ENCODE measurements at regions not wholly inside any gene's neighbourhood (a gene's known extent, or its start where the extent isn't known, plus 50 kb on each side); places are given as distances from the start of the nearest gene placed in this dataset.

DNA sequence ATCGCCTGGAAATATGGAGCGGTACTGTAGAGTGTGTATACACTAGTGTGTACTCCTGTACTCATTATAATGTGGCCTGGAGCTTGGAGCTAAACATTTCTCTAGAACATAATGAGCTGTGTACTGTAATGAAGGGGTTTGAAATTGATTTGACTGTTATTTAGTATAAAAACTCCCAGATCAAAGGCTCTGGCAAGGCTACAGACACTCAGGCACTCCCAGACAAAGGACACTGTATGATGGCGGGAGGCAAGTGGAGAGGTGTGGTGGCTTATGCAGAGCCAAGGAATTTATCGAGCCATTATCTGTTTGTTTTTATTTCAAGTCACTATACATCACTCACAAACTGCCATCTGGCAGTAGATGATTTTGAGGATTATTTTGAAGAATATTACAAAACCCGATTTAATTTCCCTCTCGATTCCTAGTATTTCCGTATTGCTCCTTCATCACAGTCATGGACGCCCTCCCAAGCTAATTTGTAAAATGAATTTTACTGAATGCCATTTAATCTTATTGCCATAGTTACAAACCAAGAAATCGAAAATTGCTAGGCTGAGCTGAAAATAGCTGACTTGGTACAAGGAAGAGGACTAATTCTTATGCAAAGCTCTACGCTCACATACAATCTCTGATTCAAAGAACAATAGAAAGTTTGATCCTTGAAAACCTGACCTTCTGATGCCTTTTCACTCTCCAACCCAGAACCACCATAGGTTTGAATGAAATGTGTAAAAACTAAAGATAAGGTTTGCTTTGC is 240.2 kb upstream of the SEMA6A start:
- H4K20me1 ChIP-seq (ENCODE audit: control insufficient read depth, insufficient read depth, low read depth, low read length), result no peaks in the 10 kb centered on the region
- H3K9me2 ChIP-seq (replicated peaks; ENCODE audit: control insufficient read depth, low read length), result no peaks in the 10 kb centered on the region
- H3K4me1 ChIP-seq (ENCODE audit: control insufficient read depth, low read length), result no peaks in the 10 kb centered on the region
- H3K79me2 ChIP-seq (ENCODE audit: control insufficient read depth, low read length), result no peaks in the 10 kb centered on the region
- H3K27ac ChIP-seq (ENCODE audit: low read depth, low read length), result no peak overlapping the region
- H3K4me2 ChIP-seq (ENCODE audit: low read length), result no peak overlapping the region
- H3K27me3 ChIP-seq (ENCODE audit: control insufficient read depth, low read length), result no peaks in the 10 kb centered on the region
- H3K9me3 ChIP-seq (ENCODE audit: control insufficient read depth, insufficient read depth, low read length), result no peaks in the 10 kb centered on the region
- no peaks in the 10 kb centered on the region for H3K36me3 ChIP-seq (ENCODE audit: control insufficient read depth, low read length)
- no peaks in the 10 kb centered on the region for H3F3A ChIP-seq (ENCODE audit: control insufficient read depth, insufficient read depth)
- no peak overlapping the region for H3K4me3 ChIP-seq (ENCODE audit: low read length)
- TF ChIP-seq EZH2phosphoT487 (IDR thresholded peaks at IDR 0.05; ENCODE audit: borderline replicate concordance, low read length) (no peak), CTCF (IDR thresholded peaks at IDR 0.05; ENCODE audit: low read depth, low read length, poor library complexity, severe bottlenecking) (no peak)

DNA sequence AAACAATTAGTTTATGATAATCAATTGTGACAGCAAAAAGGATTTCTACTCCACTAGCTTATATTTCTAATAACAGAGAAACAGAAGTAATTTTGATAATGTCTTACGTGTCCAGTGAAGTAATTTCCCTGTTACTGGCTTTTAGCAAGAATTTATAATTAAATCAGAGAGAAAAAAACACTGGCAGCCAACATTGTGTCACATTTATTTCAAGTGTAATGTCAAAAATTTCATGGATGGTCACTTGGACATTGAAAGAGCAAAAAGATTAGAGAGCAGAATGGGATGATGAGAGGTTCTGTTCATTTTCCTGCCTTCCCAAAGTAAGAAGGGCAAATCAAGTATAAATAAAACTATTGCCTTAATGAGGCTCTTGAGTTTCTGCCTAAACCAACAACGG is 239.3 kb upstream of the SEMA6A start:
- no peaks in the 10 kb centered on the region for H3K9me2 ChIP-seq (replicated peaks; ENCODE audit: control insufficient read depth, low read length)
- H3K4me1 ChIP-seq (ENCODE audit: control insufficient read depth, low read length), result no peaks in the 10 kb centered on the region
- H3K9me3 ChIP-seq (ENCODE audit: control insufficient read depth, insufficient read depth, low read length), result no peaks in the 10 kb centered on the region
- H3K36me3 ChIP-seq (ENCODE audit: control insufficient read depth, low read length), result no peaks in the 10 kb centered on the region
- no peaks in the 10 kb centered on the region for H4K20me1 ChIP-seq (ENCODE audit: control insufficient read depth, insufficient read depth, low read depth, low read length)
- H3K27ac ChIP-seq (ENCODE audit: low read depth, low read length), result no peak overlapping the region
- H3K79me2 ChIP-seq (ENCODE audit: control insufficient read depth, low read length), result no peaks in the 10 kb centered on the region
- no peaks in the 10 kb centered on the region for H3F3A ChIP-seq (ENCODE audit: control insufficient read depth, insufficient read depth)
- no peak overlapping the region for H3K4me3 ChIP-seq (ENCODE audit: low read length)
- no peaks in the 10 kb centered on the region for H3K27me3 ChIP-seq (ENCODE audit: control insufficient read depth, low read length)
- H3K4me2 ChIP-seq (ENCODE audit: low read length), result no peak overlapping the region
- TF ChIP-seq CTCF (IDR thresholded peaks at IDR 0.05; ENCODE audit: low read depth, low read length, poor library complexity, severe bottlenecking), result no peak
- no peak for TF ChIP-seq EZH2phosphoT487 (IDR thresholded peaks at IDR 0.05; ENCODE audit: borderline replicate concordance, low read length)

DNA sequence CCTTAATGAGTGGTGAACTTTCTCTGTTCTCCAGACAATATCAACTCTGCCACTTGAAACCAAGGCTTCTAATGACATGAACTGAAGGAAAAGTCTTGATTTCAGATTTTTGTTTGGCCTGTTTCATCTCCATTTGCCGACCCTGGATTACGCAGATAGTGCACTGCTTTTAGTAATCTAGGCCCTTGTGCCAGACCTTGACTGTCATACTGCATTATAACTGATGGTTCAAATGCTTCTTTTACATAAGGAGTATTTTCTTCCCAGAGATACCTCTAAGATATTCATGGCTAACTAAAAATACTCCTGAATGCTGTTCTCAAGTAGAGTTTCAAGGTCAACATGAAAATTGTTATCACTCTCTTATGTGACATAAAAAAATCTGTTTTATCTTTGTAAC is 238.7 kb upstream of the SEMA6A start:
- TF ChIP-seq CTCF (IDR thresholded peaks at IDR 0.05; ENCODE audit: low read depth, low read length, poor library complexity, severe bottlenecking), result no peak
- TF ChIP-seq EZH2phosphoT487 (IDR thresholded peaks at IDR 0.05; ENCODE audit: borderline replicate concordance, low read length), result no peak
- H3K4me2 ChIP-seq (ENCODE audit: low read length), result no peak overlapping the region
- no peaks in the 10 kb centered on the region for H3K36me3 ChIP-seq (ENCODE audit: control insufficient read depth, low read length)
- no peaks in the 10 kb centered on the region for H3K79me2 ChIP-seq (ENCODE audit: control insufficient read depth, low read length)
- H3K27me3 ChIP-seq (ENCODE audit: control insufficient read depth, low read length), result no peaks in the 10 kb centered on the region
- H3K4me3 ChIP-seq (ENCODE audit: low read length), result no peak overlapping the region
- no peaks in the 10 kb centered on the region for H4K20me1 ChIP-seq (ENCODE audit: control insufficient read depth, insufficient read depth, low read depth, low read length)
- no peaks in the 10 kb centered on the region for H3K9me3 ChIP-seq (ENCODE audit: control insufficient read depth, insufficient read depth, low read length)
- H3K27ac ChIP-seq (ENCODE audit: low read depth, low read length), result no peak overlapping the region
- no peaks in the 10 kb centered on the region for H3F3A ChIP-seq (ENCODE audit: control insufficient read depth, insufficient read depth)
- no peaks in the 10 kb centered on the region for H3K4me1 ChIP-seq (ENCODE audit: control insufficient read depth, low read length)
- H3K9me2 ChIP-seq (replicated peaks; ENCODE audit: control insufficient read depth, low read length), result no peaks in the 10 kb centered on the region
